IMR-90 (cell line): ENCODE measurements at regions not wholly inside any gene's neighbourhood (a gene's known extent, or its start where the extent isn't known, plus 50 kb on each side); places are given as distances from the start of the nearest gene placed in this dataset.

Experiments used
- ATAC-seq: fragments of 200-7000 bp; cut with Tn5 transposase; 2 replicates; pipeline ENCODE4 v1.9.1; 2020; ENCODE audit warnings: low read depth, mild to moderate bottlenecking, moderate library complexity
- BruUV-seq: library from RNA; stranded (reverse); fragments of 400-500 nt; replicated peaks from 2 replicates; lab custom pipeline; 2021; lab: Mats Ljungman, UMichigan
- CTCF ChIA-PET: fragments of 300-600 bp; formaldehyde crosslinking; extraction: SDS; loops from one replicate; lab custom pipeline; 2021; ENCODE audit warnings: antibody characterized with exemption; lab: Yijun Ruan, JAX
- POLR2A ChIA-PET: fragments of 300-600 bp; sonication (Branson Sonifier 250); formaldehyde crosslinking; loops from one replicate; lab custom pipeline; 2022; ENCODE audit warnings: antibody characterized with exemption; ENCODE audit not compliant: unreplicated experiment; lab: Charles Lee
- DNase-seq: peaks from one replicate; pipeline ENCODE4 v3.0.0; 2013
- H2AFZ ChIP-seq: replicated peaks from 2 replicates; pipeline ENCODE3; 2013; ENCODE audit warnings: low read length, mild to moderate bottlenecking; ENCODE audit not compliant: poor library complexity
- H2AK5ac ChIP-seq: 2 replicates; pipeline ENCODE4 v1.6.1; 2013; ENCODE audit warnings: low read depth, low read length, inconsistent platforms
- H2AK9ac ChIP-seq: replicated peaks from 2 replicates; pipeline ENCODE3; 2013; ENCODE audit warnings: mild to moderate bottlenecking, low read depth, low read length, moderate library complexity; ENCODE audit not compliant: poor library complexity
- H2BK120ac ChIP-seq: 2 replicates; pipeline ENCODE4 v1.6.1; 2013; ENCODE audit warnings: low read depth, low read length, inconsistent platforms
- H2BK15ac ChIP-seq: 3 replicates; pipeline ENCODE4 v1.6.1; 2013; ENCODE audit warnings: low read depth, low read length, inconsistent platforms
- H2BK20ac ChIP-seq: 2 replicates; pipeline ENCODE4 v1.6.1; 2013; ENCODE audit warnings: low read depth, mild to moderate bottlenecking, inconsistent platforms, low read length, moderate library complexity
- H2BK5ac ChIP-seq: 2 replicates; pipeline ENCODE4 v1.6.1; 2013; ENCODE audit warnings: mild to moderate bottlenecking, low read depth, low read length, inconsistent platforms; ENCODE audit not compliant: poor library complexity, severe bottlenecking
- H3K14ac ChIP-seq: replicated peaks from 2 replicates; pipeline ENCODE4 v1.6.1; 2013; ENCODE audit warnings: low read depth, low read length, inconsistent platforms
- H3K18ac ChIP-seq: 2 replicates; pipeline ENCODE4 v1.6.1; 2013; ENCODE audit warnings: low read depth, low read length, control low read depth
- H3K23ac ChIP-seq: 2 replicates; pipeline ENCODE4 v1.6.1; 2013; ENCODE audit warnings: low read depth, low read length, inconsistent platforms
- H3K27ac ChIP-seq: 2 replicates; pipeline ENCODE4 v1.5.1; 2013; ENCODE audit warnings: mild to moderate bottlenecking, control low read depth, low read length; ENCODE audit not compliant: insufficient read depth
- H3K27me3 ChIP-seq: 2 replicates; pipeline ENCODE4 v1.6.1; 2013; ENCODE audit warnings: low read length; ENCODE audit not compliant: control insufficient read depth, insufficient read depth
- H3K36me3 ChIP-seq: 2 replicates; pipeline ENCODE4 v1.6.1; 2013; ENCODE audit warnings: low read length, mixed read lengths; ENCODE audit not compliant: control insufficient read depth, insufficient read depth
- H3K4ac ChIP-seq: 2 replicates; pipeline ENCODE4 v1.6.1; 2013; ENCODE audit warnings: low read depth, low read length, inconsistent platforms
- H3K4me1 ChIP-seq: 2 replicates; pipeline ENCODE4 v1.6.1; 2013; ENCODE audit warnings: low read length, mixed read lengths; ENCODE audit not compliant: control insufficient read depth, insufficient read depth
- H3K4me2 ChIP-seq: 2 replicates; pipeline ENCODE4 v1.6.1; 2013; ENCODE audit warnings: low read depth, mild to moderate bottlenecking, control low read depth, low read length, moderate library complexity
- H3K4me3 ChIP-seq: 2 replicates; pipeline ENCODE4 v1.5.1; 2013; ENCODE audit warnings: low read depth, mild to moderate bottlenecking, control low read depth, low read length, moderate library complexity; ENCODE audit not compliant: insufficient read depth
- H3K56ac ChIP-seq: 2 replicates; pipeline ENCODE4 v1.6.1; 2013; ENCODE audit warnings: low read length, inconsistent platforms; ENCODE audit not compliant: insufficient read depth; ENCODE audit errors: extremely low read depth
- H3K79me1 ChIP-seq, 2 experiments: 2 replicates each; pipeline ENCODE4 v1.6.1; 2013; ENCODE audit warnings: low read length in 2 of 2, inconsistent platforms in 1 of 2, low read depth in 1 of 2
- H3K9ac ChIP-seq: 2 replicates; pipeline ENCODE4 v1.6.1; 2013; ENCODE audit warnings: low read depth, low read length, control low read depth
- H3K9me1 ChIP-seq: 2 replicates; pipeline ENCODE4 v1.6.1; 2013; ENCODE audit warnings: low read length, inconsistent platforms; ENCODE audit not compliant: insufficient read depth
- H3K9me3 ChIP-seq: 2 replicates; pipeline ENCODE4 v1.6.1; 2013; ENCODE audit warnings: low read length; ENCODE audit not compliant: control insufficient read depth, insufficient read depth
- H4K20me1 ChIP-seq: 2 replicates; pipeline ENCODE4 v1.6.1; 2013; ENCODE audit warnings: low read length, inconsistent platforms; ENCODE audit not compliant: insufficient read depth
- H4K5ac ChIP-seq: 2 replicates; pipeline ENCODE4 v1.6.1; 2013; ENCODE audit warnings: mild to moderate bottlenecking, low read depth, low read length, control low read depth
- H4K8ac ChIP-seq, 2 experiments: 2 replicates each; pipeline ENCODE4 v1.6.1; 2013; ENCODE audit warnings: low read depth in 2 of 2, low read length in 2 of 2, control low read depth in 1 of 2, inconsistent platforms in 1 of 2
- H4K91ac ChIP-seq: 2 replicates; pipeline ENCODE4 v1.6.1; 2013; ENCODE audit warnings: low read depth, low read length, inconsistent platforms; ENCODE audit not compliant: insufficient read depth
- BHLHE40 ChIP-seq: fragments of 150-350 bp; IDR thresholded peaks from 2 replicates; pipeline ENCODE4 v1.6.1; 2016; ENCODE audit warnings: mild to moderate bottlenecking, low read depth, low read length
- CEBPB ChIP-seq: IDR thresholded peaks from 2 replicates; pipeline ENCODE4 v1.6.1; 2012; ENCODE audit warnings: low read depth, low read length, improper control_type of control experiment
- CHD1 ChIP-seq: IDR thresholded peaks from 2 replicates; pipeline ENCODE4 v1.6.1; 2012; ENCODE audit warnings: low read depth, low read length, improper control_type of control experiment
- FOS ChIP-seq: fragments of 150-350 bp; IDR thresholded peaks from 2 replicates; pipeline ENCODE4 v1.6.1; 2016; ENCODE audit warnings: low read depth, low read length
- MAFK ChIP-seq: IDR thresholded peaks from 2 replicates; pipeline ENCODE4 v1.6.1; 2012; ENCODE audit warnings: low read depth, low read length, improper control_type of control experiment
- MAZ ChIP-seq: IDR thresholded peaks from 2 replicates; pipeline ENCODE4 v1.6.1; 2012; ENCODE audit warnings: low read depth, mild to moderate bottlenecking, low read length, improper control_type of control experiment, moderate library complexity, borderline replicate concordance
- MXI1 ChIP-seq: IDR thresholded peaks from 2 replicates; pipeline ENCODE4 v1.6.1; 2012; ENCODE audit warnings: low read depth, mild to moderate bottlenecking, low read length, moderate library complexity, borderline replicate concordance
- NFE2L2 ChIP-seq: fragments of 150-350 bp; IDR thresholded peaks from 2 replicates; pipeline ENCODE4 v1.6.1; 2016; ENCODE audit warnings: low read depth, mild to moderate bottlenecking, low read length
- POLR2A ChIP-seq: IDR thresholded peaks from 2 replicates; pipeline ENCODE4 v1.6.1; 2012; ENCODE audit warnings: mild to moderate bottlenecking, low read depth, low read length
- RAD21 ChIP-seq: IDR thresholded peaks from 2 replicates; pipeline ENCODE4 v1.6.1; 2012; ENCODE audit warnings: low read length, improper control_type of control experiment
- RCOR1 ChIP-seq: IDR thresholded peaks from 2 replicates; pipeline ENCODE4 v1.6.1; 2012; ENCODE audit warnings: mild to moderate bottlenecking, low read length, improper control_type of control experiment; ENCODE audit not compliant: insufficient replicate concordance
- RFX5 ChIP-seq: IDR thresholded peaks from 2 replicates; pipeline ENCODE4 v1.8.0; 2012; ENCODE audit warnings: low read depth, mild to moderate bottlenecking, low read length, moderate library complexity
- WGBS, 2 experiments: methylation state at CpG; one replicate each; pipeline versions ENCODE4 v1.1.5 to v1.1.7; 2013; ENCODE audit warnings: missing lambda C conversion rate in 2 of 2; ENCODE audit not compliant: insufficient read length in 1 of 2; ENCODE audit errors: extremely low coverage in 2 of 2; 5-methylcytosine and 5-hydroxymethylcytosine counted together
- dilution Hi-C: fragments of 300-500 bp; cut with HindIII; formaldehyde crosslinking; loops from one replicate; pipeline ENCODE4 v1.14.3; 2018; ENCODE audit warnings: low sequenced_read_pairs; ENCODE audit not compliant: unreplicated experiment
- in situ Hi-C: fragments of 300-500 bp; cut with MboI; formaldehyde crosslinking; loops from 3 replicates; pipeline ENCODE4 v1.14.3; 2019; ENCODE audit warnings: low sequenced_read_pairs, inconsistent platforms, mixed read lengths
- intact Hi-C: fragments of 100-400 bp; cut with micrococcal nuclease; formaldehyde crosslinking; loops from 2 replicates; pipeline ENCODE4 v1.10.0; 2022
- TF ChIP-seq, protein P1 (sequence below): conservative IDR thresholded peaks from 2 replicates; pipeline ENCODE4 v1.5.1; 2012; ENCODE audit warnings: mild to moderate bottlenecking, low read depth, low read length, improper control_type of control experiment
- TF ChIP-seq, protein P2 (sequence below): fragments of 150-350 bp; IDR thresholded peaks from 2 replicates; pipeline ENCODE4 v1.6.1; 2016; ENCODE audit warnings: low read depth, mild to moderate bottlenecking, low read length, moderate library complexity, borderline replicate concordance
- TF ChIP-seq, protein P3 (sequence below): fragments of 150-350 bp; IDR thresholded peaks from 2 replicates; pipeline ENCODE4 v1.6.1; 2017; ENCODE audit warnings: mild to moderate bottlenecking, antibody characterized with exemption, low read length, low read depth

DNA sequence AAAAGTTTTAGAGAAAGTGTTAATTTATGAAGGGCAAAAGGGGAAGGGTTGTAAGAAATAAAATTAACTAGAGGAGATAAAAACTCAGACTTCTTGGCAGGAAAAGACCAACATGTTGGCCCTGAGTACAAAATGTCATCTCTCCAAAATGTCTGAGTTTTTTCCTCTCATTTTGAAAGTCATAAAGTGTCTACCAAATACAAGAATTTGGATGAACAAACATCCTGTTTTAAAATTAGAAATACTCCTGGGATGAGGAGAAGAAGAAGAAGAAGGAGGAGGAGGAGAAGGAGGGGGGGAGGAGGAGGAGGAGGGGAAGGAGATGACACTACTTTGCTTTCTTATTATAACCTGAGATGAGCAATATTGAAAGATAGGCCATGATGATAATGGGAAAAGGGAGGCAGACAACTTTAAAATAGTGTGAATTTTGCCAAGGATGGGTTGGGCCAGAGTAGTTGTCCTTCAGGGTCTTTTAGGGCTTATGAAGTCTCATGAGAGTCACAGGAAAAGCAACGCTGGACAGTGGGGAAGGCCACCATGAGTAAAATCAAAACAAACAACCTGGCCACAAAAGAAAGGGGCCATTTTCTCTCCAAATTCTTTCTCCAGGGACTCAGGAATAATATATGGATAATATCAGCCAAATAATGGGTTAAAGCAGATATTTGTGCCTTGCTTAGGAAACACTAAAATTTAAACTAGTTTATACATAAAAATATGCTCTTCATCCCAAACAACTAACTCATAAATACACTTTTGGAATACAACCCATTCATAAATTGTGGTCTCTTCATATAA lies 632.9 kb downstream of the EPHA3 start:
- CTCF ChIA-PET: no interaction called here
- Histone ChIP-seq H2AK9ac (no peak overlapping the region), H2BK15ac (no peak overlapping the region), H3K27me3 (no peaks in the 10 kb centered on the region), H2AK5ac (no peak overlapping the region), H2BK20ac (peak overlapping the region; percentile 80; the same call in 1 of the 2 replicates), H2BK5ac (no peak overlapping the region), H3K9me3 (no peaks in the 10 kb centered on the region), H4K8ac (peak overlapping the region in 1 of 2 experiments; percentile 10; a peak in 1 of 4 replicates), H3K4ac (no peak overlapping the region), H3K4me2 (peak overlapping the region; percentile 21; the same call in 1 of the 2 replicates), H3K23ac (no peak overlapping the region), H3K4me1 (peaks cover 2% of the 10 kb centered on the region; the same call in 1 of the 2 replicates), H3K79me1 (no peaks in the 10 kb centered on the region), H3K4me3 (no peak overlapping the region), H3K36me3 (no peaks in the 10 kb centered on the region), H4K20me1 (no peaks in the 10 kb centered on the region), H3K14ac (0 out of 2 replicates have a peak overlapping the region, but pooled peaks have one; percentile 32), H2AFZ (no peak overlapping the region), H2BK120ac (peak overlapping the region; percentile 79), H4K5ac (no peak overlapping the region), H4K91ac (peak overlapping the region; percentile 62; the same call in 1 of the 2 replicates), H3K27ac (peak overlapping the region; percentile 85; the same call in 1 of the 2 replicates), H3K18ac (peak overlapping the region; percentile 52; the same call in 1 of the 2 replicates), H3K9me1 (no peaks in the 10 kb centered on the region), H3K9ac (no peak overlapping the region), H3K56ac (peak overlapping the region; percentile 1; the same call in 1 of the 2 replicates)
- no TSS peak for BruUV-seq
- DNase-seq (no peak), ATAC-seq (peak; percentile 70)
- in situ Hi-C loops (no loop called here), dilution Hi-C loops (no loop called here), intact Hi-C loops (no loop called here)
- POLR2A ChIA-PET: no interaction called here
- WGBS, 2 experiments: no CpG with 5 or more reads among the region's 1 CpG
- TF ChIP-seq CHD1 (no peak), CEBPB (no peak), MAZ (no peak), RCOR1 (no peak), BHLHE40 (no peak), POLR2A (no peak), RFX5 (no peak), RAD21 (no peak), FOS (no peak), NFE2L2 (no peak), MAFK (no peak), MXI1 (no peak)
- TF ChIP-seq, protein P1, sequence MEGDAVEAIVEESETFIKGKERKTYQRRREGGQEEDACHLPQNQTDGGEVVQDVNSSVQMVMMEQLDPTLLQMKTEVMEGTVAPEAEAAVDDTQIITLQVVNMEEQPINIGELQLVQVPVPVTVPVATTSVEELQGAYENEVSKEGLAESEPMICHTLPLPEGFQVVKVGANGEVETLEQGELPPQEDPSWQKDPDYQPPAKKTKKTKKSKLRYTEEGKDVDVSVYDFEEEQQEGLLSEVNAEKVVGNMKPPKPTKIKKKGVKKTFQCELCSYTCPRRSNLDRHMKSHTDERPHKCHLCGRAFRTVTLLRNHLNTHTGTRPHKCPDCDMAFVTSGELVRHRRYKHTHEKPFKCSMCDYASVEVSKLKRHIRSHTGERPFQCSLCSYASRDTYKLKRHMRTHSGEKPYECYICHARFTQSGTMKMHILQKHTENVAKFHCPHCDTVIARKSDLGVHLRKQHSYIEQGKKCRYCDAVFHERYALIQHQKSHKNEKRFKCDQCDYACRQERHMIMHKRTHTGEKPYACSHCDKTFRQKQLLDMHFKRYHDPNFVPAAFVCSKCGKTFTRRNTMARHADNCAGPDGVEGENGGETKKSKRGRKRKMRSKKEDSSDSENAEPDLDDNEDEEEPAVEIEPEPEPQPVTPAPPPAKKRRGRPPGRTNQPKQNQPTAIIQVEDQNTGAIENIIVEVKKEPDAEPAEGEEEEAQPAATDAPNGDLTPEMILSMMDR: no peak
- TF ChIP-seq, protein P2, sequence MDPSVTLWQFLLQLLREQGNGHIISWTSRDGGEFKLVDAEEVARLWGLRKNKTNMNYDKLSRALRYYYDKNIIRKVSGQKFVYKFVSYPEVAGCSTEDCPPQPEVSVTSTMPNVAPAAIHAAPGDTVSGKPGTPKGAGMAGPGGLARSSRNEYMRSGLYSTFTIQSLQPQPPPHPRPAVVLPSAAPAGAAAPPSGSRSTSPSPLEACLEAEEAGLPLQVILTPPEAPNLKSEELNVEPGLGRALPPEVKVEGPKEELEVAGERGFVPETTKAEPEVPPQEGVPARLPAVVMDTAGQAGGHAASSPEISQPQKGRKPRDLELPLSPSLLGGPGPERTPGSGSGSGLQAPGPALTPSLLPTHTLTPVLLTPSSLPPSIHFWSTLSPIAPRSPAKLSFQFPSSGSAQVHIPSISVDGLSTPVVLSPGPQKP: no peak
- TF ChIP-seq, protein P3, sequence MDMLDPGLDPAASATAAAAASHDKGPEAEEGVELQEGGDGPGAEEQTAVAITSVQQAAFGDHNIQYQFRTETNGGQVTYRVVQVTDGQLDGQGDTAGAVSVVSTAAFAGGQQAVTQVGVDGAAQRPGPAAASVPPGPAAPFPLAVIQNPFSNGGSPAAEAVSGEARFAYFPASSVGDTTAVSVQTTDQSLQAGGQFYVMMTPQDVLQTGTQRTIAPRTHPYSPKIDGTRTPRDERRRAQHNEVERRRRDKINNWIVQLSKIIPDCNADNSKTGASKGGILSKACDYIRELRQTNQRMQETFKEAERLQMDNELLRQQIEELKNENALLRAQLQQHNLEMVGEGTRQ: no peak
